ENCODE measurements at regions not wholly inside any gene's neighbourhood (a gene's known extent, or its start where the extent isn't known, plus 50 kb on each side); places are given as distances from the start of the nearest gene placed in this dataset.

DNA sequence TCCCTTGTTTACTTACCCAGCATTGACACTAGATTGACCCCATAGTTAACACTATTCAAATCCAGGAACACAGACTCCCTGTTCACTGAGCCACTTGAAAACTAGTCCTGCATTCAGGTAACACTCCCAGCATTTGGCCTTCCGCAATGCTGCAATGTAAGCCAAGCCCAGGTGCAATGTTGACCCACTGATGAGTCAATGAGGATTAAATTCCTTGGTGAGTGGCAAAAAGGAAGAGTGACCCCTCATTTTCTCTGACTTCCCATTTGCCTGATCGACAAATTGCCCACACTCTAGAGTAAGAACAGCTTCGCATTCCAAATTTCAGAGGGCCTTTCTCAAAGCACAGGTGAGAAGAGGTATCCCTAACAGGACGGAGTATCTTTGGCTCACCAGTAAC is 251.9 kb downstream of the FBXO15 start:
- TF ChIP-seq RAD21 (IDR thresholded peaks at IDR 0.05; ENCODE audit: low read depth) (no peak), POLR2A (IDR thresholded peaks at IDR 0.05; ENCODE audit: borderline replicate concordance, extremely low read depth, insufficient read depth, insufficient read length) (no peak)
- TF ChIP-seq, protein P1, sequence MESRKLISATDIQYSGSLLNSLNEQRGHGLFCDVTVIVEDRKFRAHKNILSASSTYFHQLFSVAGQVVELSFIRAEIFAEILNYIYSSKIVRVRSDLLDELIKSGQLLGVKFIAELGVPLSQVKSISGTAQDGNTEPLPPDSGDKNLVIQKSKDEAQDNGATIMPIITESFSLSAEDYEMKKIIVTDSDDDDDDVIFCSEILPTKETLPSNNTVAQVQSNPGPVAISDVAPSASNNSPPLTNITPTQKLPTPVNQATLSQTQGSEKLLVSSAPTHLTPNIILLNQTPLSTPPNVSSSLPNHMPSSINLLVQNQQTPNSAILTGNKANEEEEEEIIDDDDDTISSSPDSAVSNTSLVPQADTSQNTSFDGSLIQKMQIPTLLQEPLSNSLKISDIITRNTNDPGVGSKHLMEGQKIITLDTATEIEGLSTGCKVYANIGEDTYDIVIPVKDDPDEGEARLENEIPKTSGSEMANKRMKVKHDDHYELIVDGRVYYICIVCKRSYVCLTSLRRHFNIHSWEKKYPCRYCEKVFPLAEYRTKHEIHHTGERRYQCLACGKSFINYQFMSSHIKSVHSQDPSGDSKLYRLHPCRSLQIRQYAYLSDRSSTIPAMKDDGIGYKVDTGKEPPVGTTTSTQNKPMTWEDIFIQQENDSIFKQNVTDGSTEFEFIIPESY (IDR thresholded peaks at IDR 0.05; ENCODE audit: extremely low read depth, insufficient replicate concordance, low read length): no peak
- TF ChIP-seq, protein P2, sequence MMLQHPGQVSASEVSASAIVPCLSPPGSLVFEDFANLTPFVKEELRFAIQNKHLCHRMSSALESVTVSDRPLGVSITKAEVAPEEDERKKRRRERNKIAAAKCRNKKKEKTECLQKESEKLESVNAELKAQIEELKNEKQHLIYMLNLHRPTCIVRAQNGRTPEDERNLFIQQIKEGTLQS (IDR thresholded peaks at IDR 0.05): no peak
- TF ChIP-seq, protein P3, sequence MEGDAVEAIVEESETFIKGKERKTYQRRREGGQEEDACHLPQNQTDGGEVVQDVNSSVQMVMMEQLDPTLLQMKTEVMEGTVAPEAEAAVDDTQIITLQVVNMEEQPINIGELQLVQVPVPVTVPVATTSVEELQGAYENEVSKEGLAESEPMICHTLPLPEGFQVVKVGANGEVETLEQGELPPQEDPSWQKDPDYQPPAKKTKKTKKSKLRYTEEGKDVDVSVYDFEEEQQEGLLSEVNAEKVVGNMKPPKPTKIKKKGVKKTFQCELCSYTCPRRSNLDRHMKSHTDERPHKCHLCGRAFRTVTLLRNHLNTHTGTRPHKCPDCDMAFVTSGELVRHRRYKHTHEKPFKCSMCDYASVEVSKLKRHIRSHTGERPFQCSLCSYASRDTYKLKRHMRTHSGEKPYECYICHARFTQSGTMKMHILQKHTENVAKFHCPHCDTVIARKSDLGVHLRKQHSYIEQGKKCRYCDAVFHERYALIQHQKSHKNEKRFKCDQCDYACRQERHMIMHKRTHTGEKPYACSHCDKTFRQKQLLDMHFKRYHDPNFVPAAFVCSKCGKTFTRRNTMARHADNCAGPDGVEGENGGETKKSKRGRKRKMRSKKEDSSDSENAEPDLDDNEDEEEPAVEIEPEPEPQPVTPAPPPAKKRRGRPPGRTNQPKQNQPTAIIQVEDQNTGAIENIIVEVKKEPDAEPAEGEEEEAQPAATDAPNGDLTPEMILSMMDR (IDR thresholded peaks at IDR 0.05 in 2 of 3, conservative IDR thresholded peaks at IDR 0.05 in 1 of 3; ENCODE audit: borderline replicate concordance in 1 of 3, insufficient read depth in 1 of 3, low read depth in 2 of 3, low read length in 2 of 3): no peak
- TF ChIP-seq, protein P4, sequence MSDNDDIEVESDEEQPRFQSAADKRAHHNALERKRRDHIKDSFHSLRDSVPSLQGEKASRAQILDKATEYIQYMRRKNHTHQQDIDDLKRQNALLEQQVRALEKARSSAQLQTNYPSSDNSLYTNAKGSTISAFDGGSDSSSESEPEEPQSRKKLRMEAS (IDR thresholded peaks at IDR 0.05): no peak
